ENCODE measurements at regions not wholly inside any gene's neighbourhood (a gene's known extent, or its start where the extent isn't known, plus 50 kb on each side); places are given as distances from the start of the nearest gene placed in this dataset.
A peak's percentile ranks its signal among the peaks of the same experiment; 100 is the strongest.
"Not testable (repeated sequence)": the region's sequence is repeated elsewhere in the genome, so short reads cannot be mapped to it uniquely, and the experiment has no call there.

- peak; percentile 1 for DNase-seq (ENCODE audit: low spot score)
These were observed 5455.9 kb upstream of the TPTE start for GRCh38 chr21:5065240-5066211.

GRCh38 chr21:5066682-5067251, 5454.6 kb upstream of the TPTE start:
- DNase-seq (ENCODE audit: low spot score) = not testable (repeated sequence)

- DNase-seq (ENCODE audit: low spot score) = not testable (repeated sequence)
These were observed 5453.9 kb upstream of the TPTE start for GRCh38 chr21:5067326-5068048.

- DNase-seq (ENCODE audit: low spot score) = not testable (repeated sequence)
These were observed 5452.7 kb upstream of the TPTE start for GRCh38 chr21:5068649-5069048.

- not testable (repeated sequence) for DNase-seq (ENCODE audit: low spot score)
These were observed 5450.2 kb upstream of the TPTE start for GRCh38 chr21:5071180-5071579.

GRCh38 chr21:5076854-5077253, 5444.5 kb upstream of the TPTE start:
- DNase-seq (ENCODE audit: low spot score) = not testable (repeated sequence)

GRCh38 chr21:5079361-5079760, 5442.0 kb upstream of the TPTE start:
- DNase-seq (ENCODE audit: low spot score) = not testable (repeated sequence)

- not testable (repeated sequence) for DNase-seq (ENCODE audit: low spot score)
These were observed 5441.4 kb upstream of the TPTE start for GRCh38 chr21:5080015-5080414.

- not testable (repeated sequence) for DNase-seq (ENCODE audit: low spot score)
These were observed 5437.1 kb upstream of the TPTE start for GRCh38 chr21:5084246-5084645.

- DNase-seq (ENCODE audit: low spot score) = not testable (repeated sequence)
These were observed 5435.9 kb upstream of the TPTE start for GRCh38 chr21:5085456-5085855.

- DNase-seq (ENCODE audit: low spot score) = not testable (repeated sequence)
These were observed 5435.0 kb upstream of the TPTE start for GRCh38 chr21:5086416-5086815.

GRCh38 chr21:5088820-5089219, 5432.6 kb upstream of the TPTE start:
- DNase-seq (ENCODE audit: low spot score) = not testable (repeated sequence)

GRCh38 chr21:5089399-5090089, 5431.8 kb upstream of the TPTE start:
- not testable (repeated sequence) for DNase-seq (ENCODE audit: low spot score)

GRCh38 chr21:5090132-5091079, 5431.0 kb upstream of the TPTE start:
- not testable (repeated sequence) for DNase-seq (ENCODE audit: low spot score)

- DNase-seq (ENCODE audit: low spot score) = not testable (repeated sequence)
These were observed 5430.1 kb upstream of the TPTE start for GRCh38 chr21:5091274-5091673.

GRCh38 chr21:5095628-5096027, 5425.8 kb upstream of the TPTE start:
- not testable (repeated sequence) for DNase-seq (ENCODE audit: low spot score)

- not testable (repeated sequence) for DNase-seq (ENCODE audit: low spot score)
These were observed 5423.2 kb upstream of the TPTE start for GRCh38 chr21:5098010-5098743.

- DNase-seq (ENCODE audit: low spot score) = not testable (repeated sequence)
These were observed 5420.7 kb upstream of the TPTE start for GRCh38 chr21:5100604-5101174.

- DNase-seq (ENCODE audit: low spot score) = peak; percentile 49
These were observed 5419.6 kb upstream of the TPTE start for GRCh38 chr21:5101749-5102148.
